Type B pancreatic cell (in vitro differentiated cells): ENCODE measurements at regions not wholly inside any gene's neighbourhood (a gene's known extent, or its start where the extent isn't known, plus 50 kb on each side); places are given as distances from the start of the nearest gene placed in this dataset.

ENCODE experiments used
- DNase-seq: peaks from one replicate; pipeline ENCODE4 v3.0.0; 2021; ENCODE audit warnings: mixed read lengths; ENCODE audit not compliant: unreplicated experiment; ENCODE audit errors: extremely low spot score
- H3K27ac Mint-ChIP-seq: 2 replicates; pipeline ENCODE4 v1.8.0; 2021; ENCODE audit warnings: mild to moderate bottlenecking, mixed read lengths
- H3K27me3 Mint-ChIP-seq: 2 replicates; pipeline ENCODE4 v1.8.0; 2021; ENCODE audit warnings: mixed read lengths
- H3K36me3 Mint-ChIP-seq: 2 replicates; pipeline ENCODE4 v1.8.0; 2021; ENCODE audit warnings: mixed read lengths
- H3K4me1 Mint-ChIP-seq: one replicate; pipeline ENCODE4 v1.8.0; 2021; ENCODE audit warnings: mixed read lengths; ENCODE audit not compliant: unreplicated experiment
- H3K4me3 Mint-ChIP-seq: 2 replicates; pipeline ENCODE4 v1.8.0; 2021; ENCODE audit warnings: mild to moderate bottlenecking, mixed read lengths
- H3K9me3 Mint-ChIP-seq: 2 replicates; pipeline ENCODE4 v1.8.0; 2021; ENCODE audit warnings: mixed read lengths
- CTCF ChIP-seq: fragments of 200-600 bp; sonication (generic); conservative IDR thresholded peaks from 2 replicates; pipeline ENCODE4 v1.5.0; 2021; ENCODE audit warnings: antibody characterized with exemption, mild to moderate bottlenecking

GRCh38 chr20:11457488-11457887, 460.2 kb upstream of the BTBD3 start:
- no peak overlapping the region for H3K4me3 Mint-ChIP-seq
- H3K36me3 Mint-ChIP-seq = no peaks in the 10 kb centered on the region
- H3K4me1 Mint-ChIP-seq = peaks cover 34% of the 10 kb centered on the region
- no peak overlapping the region for H3K27ac Mint-ChIP-seq
- H3K9me3 Mint-ChIP-seq = peaks cover 5% of the 10 kb centered on the region
- TF ChIP-seq CTCF = no peak
- no peak for DNase-seq
- no peaks in the 10 kb centered on the region for H3K27me3 Mint-ChIP-seq

GRCh38 chr20:11459090-11459890, 458.4 kb upstream of the BTBD3 start:
- Mint-ChIP-seq H3K27me3 (peaks cover 3% of the 10 kb centered on the region), H3K36me3 (no peaks in the 10 kb centered on the region), H3K27ac (no peak overlapping the region), H3K4me3 (no peak overlapping the region), H3K9me3 (peaks cover 5% of the 10 kb centered on the region), H3K4me1 (peaks cover 18% of the 10 kb centered on the region)
- no peak for DNase-seq
- no peak for TF ChIP-seq CTCF

- H3K36me3 Mint-ChIP-seq = no peaks in the 10 kb centered on the region
- H3K9me3 Mint-ChIP-seq = no peaks in the 10 kb centered on the region
- no peaks in the 10 kb centered on the region for H3K4me1 Mint-ChIP-seq
- no peak overlapping the region for H3K4me3 Mint-ChIP-seq
- no peak for TF ChIP-seq CTCF
- peaks cover 6% of the 10 kb centered on the region for H3K27me3 Mint-ChIP-seq
- no peak overlapping the region for H3K27ac Mint-ChIP-seq
- DNase-seq = no peak
Observed at GRCh38 chr20:11467436-11467835, 450.3 kb upstream of the BTBD3 start.

GRCh38 chr20:11468880-11469279, 448.8 kb upstream of the BTBD3 start:
- Mint-ChIP-seq H3K27me3 (peaks cover 6% of the 10 kb centered on the region), H3K36me3 (no peaks in the 10 kb centered on the region), H3K27ac (no peak overlapping the region), H3K9me3 (no peaks in the 10 kb centered on the region), H3K4me1 (no peaks in the 10 kb centered on the region), H3K4me3 (no peak overlapping the region)
- DNase-seq = no peak
- no peak for TF ChIP-seq CTCF

- H3K36me3 Mint-ChIP-seq = no peaks in the 10 kb centered on the region
- H3K9me3 Mint-ChIP-seq = no peaks in the 10 kb centered on the region
- no peak for TF ChIP-seq CTCF
- H3K4me3 Mint-ChIP-seq = no peak overlapping the region
- no peak overlapping the region for H3K27ac Mint-ChIP-seq
- no peaks in the 10 kb centered on the region for H3K4me1 Mint-ChIP-seq
- peaks cover 3% of the 10 kb centered on the region for H3K27me3 Mint-ChIP-seq
- no peak for DNase-seq
Observed at GRCh38 chr20:11469795-11470435, 447.8 kb upstream of the BTBD3 start.
